CD4-positive, alpha-beta T cell (primary cell): ENCODE measurements at regions not wholly inside any gene's neighbourhood (a gene's known extent, or its start where the extent isn't known, plus 50 kb on each side); places are given as distances from the start of the nearest gene placed in this dataset.

Experiments used
- ATAC-seq: fragments of 200-7000 bp; cut with Tn5 transposase; one replicate; pipeline ENCODE4 v1.10.0; 2022; ENCODE audit warnings: mild to moderate bottlenecking; ENCODE audit not compliant: poor library complexity
- CTCF ChIA-PET: fragments of 350-600 bp; sonication (Branson Sonifier 250); formaldehyde crosslinking; loops from one replicate; lab custom pipeline; 2021; ENCODE audit warnings: antibody characterized with exemption, inconsistent platforms; lab: Charles Lee
- POLR2A ChIA-PET: fragments of 350-600 bp; sonication (Branson Sonifier 250); formaldehyde crosslinking; loops from one replicate; lab custom pipeline; 2021; ENCODE audit warnings: antibody characterized with exemption, inconsistent platforms; lab: Charles Lee
- DNase-seq, 14 experiments: peaks; one replicate each; pipeline ENCODE4 v3.0.0-alpha.2; 2013 to 2020; ENCODE audit warnings: mixed read lengths in 2 of 14
- H3K27ac ChIP-seq, 2 donors: one replicate each; pipeline versions ENCODE4 v1.5.1 to v1.7.0; 2013; ENCODE audit warnings: low read length in 2 of 2, low read depth in 1 of 2, mild to moderate bottlenecking in 1 of 2
- H3K27me3 ChIP-seq, 2 experiments: 1 replicate in 1 of 2; 2 replicates in 1 of 2; pipeline versions ENCODE4 v1.6.1 to v1.7.0; 2013; ENCODE audit warnings: low read length in 2 of 2, control low read depth in 1 of 2, mild to moderate bottlenecking in 1 of 2, moderate library complexity in 1 of 2; ENCODE audit not compliant: insufficient read depth in 2 of 2, control insufficient read depth in 1 of 2
- H3K36me3 ChIP-seq: one replicate; pipeline ENCODE4 v1.6.1; 2013; ENCODE audit warnings: low read length, control low read depth; ENCODE audit not compliant: insufficient read depth
- H3K4me1 ChIP-seq: one replicate; pipeline ENCODE4 v1.6.1; 2013; ENCODE audit warnings: low read length, control low read depth; ENCODE audit not compliant: insufficient read depth
- H3K4me3 ChIP-seq: one replicate; pipeline ENCODE4 v1.5.1; 2013; ENCODE audit warnings: mild to moderate bottlenecking, low read length, moderate library complexity
- H3K9me3 ChIP-seq, 2 experiments: 1 replicate in 1 of 2; 2 replicates in 1 of 2; pipeline versions ENCODE4 v1.6.1 to v1.7.0; 2013; ENCODE audit warnings: low read length in 2 of 2, mild to moderate bottlenecking in 2 of 2, control low read depth in 1 of 2, moderate library complexity in 1 of 2; ENCODE audit not compliant: control insufficient read depth in 1 of 2, insufficient read depth in 1 of 2
- H3K27ac Mint-ChIP-seq: one replicate; pipeline ENCODE4 v1.8.0; 2020; ENCODE audit warnings: mixed read lengths
- H3K27me3 Mint-ChIP-seq: one replicate; pipeline ENCODE4 v1.8.0; 2021; ENCODE audit warnings: mixed read lengths
- H3K36me3 Mint-ChIP-seq: one replicate; pipeline ENCODE4 v1.8.0; 2021; ENCODE audit warnings: low read depth, mixed read lengths
- H3K4me1 Mint-ChIP-seq: one replicate; pipeline ENCODE4 v1.8.0; 2021; ENCODE audit warnings: low read depth, mixed read lengths
- H3K4me3 Mint-ChIP-seq: one replicate; pipeline ENCODE4 v1.8.0; 2020; ENCODE audit warnings: mild to moderate bottlenecking, mixed read lengths
- H3K9me3 Mint-ChIP-seq: one replicate; pipeline ENCODE4 v1.8.0; 2020; ENCODE audit warnings: mixed read lengths
- CTCF ChIP-seq: fragments of 200-600 bp; IDR thresholded peaks from one replicate; pipeline ENCODE4 v1.8.0; 2022; ENCODE audit warnings: antibody characterized with exemption, mild to moderate bottlenecking
- intact Hi-C, 2 experiments: fragments of 100-400 bp; cut with DNase I in 1 of 2; cut with micrococcal nuclease in 1 of 2; formaldehyde crosslinking; loops; one replicate each; pipeline versions ENCODE4 v1.15.1 to v1.9.0; 2023 to 2025; cut with DNase I, micrococcal nuclease

GRCh38 chr7:149627911-149628310, 130.3 kb upstream of the ZNF746 start:
- H3K27me3 Mint-ChIP-seq, result peaks cover 3% of the 10 kb centered on the region
- no peak overlapping the region for H3K27ac Mint-ChIP-seq
- TF ChIP-seq CTCF, result no peak
- intact Hi-C loops, result loop anchor here (5.0 to 10.0 kb wide), 3 partner anchors 123 to 481 kb away; partner anchors contain the start of genes ZNF398 (in 1 of the 2) and ZNF467 (in 1 of the 2)
- ATAC-seq (no peak), DNase-seq (no peak)
- Histone ChIP-seq H3K27me3 (no peaks in the 10 kb centered on the region), H3K9me3 (no peaks in the 10 kb centered on the region), H3K36me3 (no peaks in the 10 kb centered on the region), H3K27ac (no peak overlapping the region), H3K4me1 (peaks cover 19% of the 10 kb centered on the region), H3K4me3 (no peak overlapping the region)
- no peaks in the 10 kb centered on the region for H3K9me3 Mint-ChIP-seq
- CTCF ChIA-PET, result no interaction called here
- no peak overlapping the region for H3K4me3 Mint-ChIP-seq
- H3K4me1 Mint-ChIP-seq, result peaks cover 19% of the 10 kb centered on the region
- POLR2A ChIA-PET, result no interaction called here
- peaks cover 12% of the 10 kb centered on the region for H3K36me3 Mint-ChIP-seq

- Mint-ChIP-seq H3K4me3 (no peak overlapping the region), H3K36me3 (peaks cover 19% of the 10 kb centered on the region), H3K27ac (no peak overlapping the region), H3K9me3 (no peaks in the 10 kb centered on the region), H3K4me1 (peaks cover 28% of the 10 kb centered on the region), H3K27me3 (peaks cover 3% of the 10 kb centered on the region)
- Histone ChIP-seq H3K4me1 (peaks cover 28% of the 10 kb centered on the region), H3K9me3 (no peaks in the 10 kb centered on the region), H3K36me3 (no peaks in the 10 kb centered on the region), H3K27ac (no peak overlapping the region), H3K4me3 (no peak overlapping the region), H3K27me3 (no peaks in the 10 kb centered on the region)
- CTCF ChIA-PET, result no interaction called here
- DNase-seq (no peak), ATAC-seq (no peak)
- POLR2A ChIA-PET, result no interaction called here
- TF ChIP-seq CTCF, result no peak
- intact Hi-C loops, result loop anchor here (5.0 to 10.0 kb wide), 3 partner anchors 122 to 480 kb away; partner anchors contain the start of genes ZNF398 (in 1 of the 2) and ZNF467 (in 1 of the 2)
Measured at GRCh38 chr7:149626972-149627371, 129.4 kb upstream of the ZNF746 start.

- TF ChIP-seq CTCF, result no peak
- CTCF ChIA-PET, result interaction anchor here (1.1 to 1.5 kb wide), 4 partner anchors 8 to 342 kb away, joined by 3 to 6 read pairs (median 4); no protein-coding TSS in a partner anchor
- Histone ChIP-seq H3K9me3 (no peaks in the 10 kb centered on the region), H3K27ac (no peak overlapping the region), H3K27me3 (no peaks in the 10 kb centered on the region), H3K4me1 (peaks cover 38% of the 10 kb centered on the region), H3K36me3 (peaks cover 1% of the 10 kb centered on the region), H3K4me3 (no peak overlapping the region)
- intact Hi-C loops, result loop anchor here (2.0 to 10.0 kb wide), 8 partner anchors 25 to 1607 kb away; partner anchors contain the start of genes CHPF2 (in 1 of the 2), ZNF398 (in 1 of the 2), ZNF467 (in 1 of the 2) and ZNF746 (in 1 of the 2)
- ATAC-seq, result no peak
- POLR2A ChIA-PET, result interaction anchor here (0.7 kb wide), 1 partner anchor 190 kb away, joined by 3 read pairs; no protein-coding TSS in a partner anchor
- peaks cover 35% of the 10 kb centered on the region for H3K4me1 Mint-ChIP-seq
- peak overlapping the region; percentile 98 for H3K4me3 Mint-ChIP-seq
- H3K9me3 Mint-ChIP-seq, result no peaks in the 10 kb centered on the region
- DNase-seq, result no peak
- H3K36me3 Mint-ChIP-seq, result peaks cover 29% of the 10 kb centered on the region
- peaks cover 3% of the 10 kb centered on the region for H3K27me3 Mint-ChIP-seq
- H3K27ac Mint-ChIP-seq, result no peak overlapping the region
Measured at GRCh38 chr7:149625947-149626392, 128.4 kb upstream of the ZNF746 start.
